ENCODE measurements at regions not wholly inside any gene's neighbourhood (a gene's known extent, or its start where the extent isn't known, plus 50 kb on each side); places are given as distances from the start of the nearest gene placed in this dataset.

- peak; percentile 91 for DNase-seq
Measured at GRCh38 chr16:85350973-85351372, 238.7 kb upstream of the CIBAR2 start.

- no peak for DNase-seq
Measured at GRCh38 chr16:85353013-85353412, 240.7 kb upstream of the CIBAR2 start.

- DNase-seq: no peak
Measured at GRCh38 chr16:85353839-85354685, 241.8 kb upstream of the CIBAR2 start.

GRCh38 chr16:85354686-85355514 lies 242.6 kb upstream of the CIBAR2 start:
- no peak for DNase-seq

- no peak for DNase-seq
Measured at GRCh38 chr16:85355515-85355837, 243.2 kb upstream of the CIBAR2 start.

- DNase-seq: no peak
Measured at GRCh38 chr16:85356157-85356556, 243.9 kb upstream of the CIBAR2 start.

- DNase-seq: no peak
Measured at GRCh38 chr16:85357323-85357722, 245.1 kb upstream of the CIBAR2 start.

GRCh38 chr16:85357924-85358505 lies 245.7 kb upstream of the CIBAR2 start:
- DNase-seq: no peak

- DNase-seq: no peak
Measured at GRCh38 chr16:85358704-85359146, 246.5 kb upstream of the CIBAR2 start.

GRCh38 chr16:85359147-85359822 lies 247.0 kb upstream of the CIBAR2 start:
- DNase-seq: no peak

- DNase-seq: peak; percentile 88
Measured at GRCh38 chr16:85360323-85361277, 248.3 kb upstream of the CIBAR2 start.

GRCh38 chr16:85361441-85362118 lies 249.3 kb upstream of the CIBAR2 start:
- no peak for DNase-seq

GRCh38 chr16:85362443-85362842 lies 250.2 kb upstream of the CIBAR2 start:
- no peak for DNase-seq

- no peak for DNase-seq
Measured at GRCh38 chr16:85363427-85363826, 249.7 kb upstream of the GSE1 start.

- DNase-seq: no peak
Measured at GRCh38 chr16:85363881-85364280, 249.2 kb upstream of the GSE1 start.

- no peak for DNase-seq
Measured at GRCh38 chr16:85364323-85365040, 248.6 kb upstream of the GSE1 start.

- peak; percentile 38 for DNase-seq
Measured at GRCh38 chr16:85365120-85365519, 248.0 kb upstream of the GSE1 start.

- peak; percentile 54 for DNase-seq
Measured at GRCh38 chr16:85366031-85366763, 246.9 kb upstream of the GSE1 start.

GRCh38 chr16:85367485-85367884 lies 245.6 kb upstream of the GSE1 start:
- DNase-seq: no peak

- no peak for DNase-seq
Measured at GRCh38 chr16:85369060-85369459, 244.1 kb upstream of the GSE1 start.
